Colonic mucosa (tissue), 4 donors: ENCODE measurements at regions not wholly inside any gene's neighbourhood (a gene's known extent, or its start where the extent isn't known, plus 50 kb on each side); places are given as distances from the start of the nearest gene placed in this dataset.
"Not testable (repeated sequence)": the region's sequence is repeated elsewhere in the genome, so short reads cannot be mapped to it uniquely, and the experiment has no call there.

Experiments used
- DNase-seq: peaks from one replicate; pipeline ENCODE4 v3.0.0-alpha.2; 2020
- H3K27ac ChIP-seq: fragments of 200-600 bp; one replicate; pipeline ENCODE4 v1.8.0; 2021
- H3K27me3 ChIP-seq: fragments of 200-600 bp; one replicate; pipeline ENCODE4 v1.8.0; 2021
- H3K36me3 ChIP-seq: fragments of 200-600 bp; one replicate; pipeline ENCODE4 v1.8.0; 2021
- H3K4me1 ChIP-seq: fragments of 200-600 bp; one replicate; pipeline ENCODE4 v1.8.0; 2021; ENCODE audit warnings: mild to moderate bottlenecking
- H3K4me3 ChIP-seq: fragments of 200-600 bp; one replicate; pipeline ENCODE4 v1.8.0; 2021
- H3K9ac ChIP-seq, 2 donors: one replicate each; pipeline ENCODE4 v1.7.0; 2013; ENCODE audit warnings: control low read depth in 2 of 2, low read depth in 2 of 2, low read length in 2 of 2
- H3K9me3 ChIP-seq: fragments of 200-600 bp; one replicate; pipeline ENCODE4 v1.8.0; 2021
- CTCF ChIP-seq: fragments of 200-600 bp; IDR thresholded peaks from one replicate; pipeline ENCODE4 v1.8.0; 2022; ENCODE audit warnings: antibody characterized with exemption, mild to moderate bottlenecking
- intact Hi-C: fragments of 100-400 bp; cut with DNase I; formaldehyde crosslinking; loops from one replicate; pipeline ENCODE4 v1.14.1; 2022
- donor health status: healthy.
- donor health status: DM: no; HTN: no; CAD: no.
- donor health status: DM: no; HTN: no; CAD: no.

- Histone ChIP-seq H3K27ac (no peak overlapping the region), H3K4me3 (no peak overlapping the region), H3K36me3 (no peaks in the 10 kb centered on the region), H3K9me3 (no peaks in the 10 kb centered on the region), H3K27me3 (no peaks in the 10 kb centered on the region), H3K9ac (no peak overlapping the region), H3K4me1 (no peaks in the 10 kb centered on the region)
- DNase-seq = no peak
- TF ChIP-seq CTCF = no peak
- intact Hi-C loops = no loop called here
Observed at GRCh38 chr2:138269765-138270164, 231.8 kb upstream of the SPOPL start.

GRCh38 chr2:138271467-138271866, 230.1 kb upstream of the SPOPL start:
- no peaks in the 10 kb centered on the region for H3K4me1 ChIP-seq
- no peak for DNase-seq
- no peaks in the 10 kb centered on the region for H3K27me3 ChIP-seq
- no peak for TF ChIP-seq CTCF
- intact Hi-C loops = no loop called here
- no peak overlapping the region for H3K4me3 ChIP-seq
- no peak overlapping the region for H3K9ac ChIP-seq
- no peaks in the 10 kb centered on the region for H3K9me3 ChIP-seq
- no peaks in the 10 kb centered on the region for H3K36me3 ChIP-seq
- H3K27ac ChIP-seq = no peak overlapping the region

- H3K27ac ChIP-seq = no peak overlapping the region
- H3K36me3 ChIP-seq = no peaks in the 10 kb centered on the region
- H3K4me3 ChIP-seq = no peak overlapping the region
- no peaks in the 10 kb centered on the region for H3K4me1 ChIP-seq
- H3K9me3 ChIP-seq = no peaks in the 10 kb centered on the region
- intact Hi-C loops = no loop called here
- no peak for DNase-seq
- TF ChIP-seq CTCF = no peak
- H3K9ac ChIP-seq = no peak overlapping the region
- H3K27me3 ChIP-seq = no peaks in the 10 kb centered on the region
Observed at GRCh38 chr2:138272524-138273195, 228.9 kb upstream of the SPOPL start.

DNA sequence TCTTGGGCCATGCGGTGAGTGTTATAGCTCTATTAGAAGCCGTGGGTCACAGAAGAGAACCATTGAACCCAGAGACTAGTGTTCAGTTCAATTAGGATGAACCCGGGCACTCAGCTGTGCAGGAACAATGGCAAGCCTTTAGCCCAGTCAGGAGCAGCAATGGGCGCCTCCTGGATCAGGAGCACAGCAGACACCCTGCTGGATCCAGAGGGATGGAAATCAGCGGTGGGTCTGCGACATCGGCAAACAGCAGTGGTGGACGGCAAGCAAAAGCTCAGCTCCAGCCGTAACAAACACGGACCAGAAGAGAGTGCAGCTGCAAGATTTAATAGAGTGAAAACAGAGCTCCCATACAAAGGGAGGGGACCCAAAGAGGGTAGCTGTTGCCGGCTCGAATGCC, 228.3 kb upstream of the SPOPL start:
- DNase-seq, H3K9me3 ChIP-seq, H3K36me3 ChIP-seq, H3K27ac ChIP-seq, H3K4me3 ChIP-seq, H3K27me3 ChIP-seq, intact Hi-C loops, H3K4me1 ChIP-seq, H3K9ac ChIP-seq: not testable (repeated sequence)

DNA sequence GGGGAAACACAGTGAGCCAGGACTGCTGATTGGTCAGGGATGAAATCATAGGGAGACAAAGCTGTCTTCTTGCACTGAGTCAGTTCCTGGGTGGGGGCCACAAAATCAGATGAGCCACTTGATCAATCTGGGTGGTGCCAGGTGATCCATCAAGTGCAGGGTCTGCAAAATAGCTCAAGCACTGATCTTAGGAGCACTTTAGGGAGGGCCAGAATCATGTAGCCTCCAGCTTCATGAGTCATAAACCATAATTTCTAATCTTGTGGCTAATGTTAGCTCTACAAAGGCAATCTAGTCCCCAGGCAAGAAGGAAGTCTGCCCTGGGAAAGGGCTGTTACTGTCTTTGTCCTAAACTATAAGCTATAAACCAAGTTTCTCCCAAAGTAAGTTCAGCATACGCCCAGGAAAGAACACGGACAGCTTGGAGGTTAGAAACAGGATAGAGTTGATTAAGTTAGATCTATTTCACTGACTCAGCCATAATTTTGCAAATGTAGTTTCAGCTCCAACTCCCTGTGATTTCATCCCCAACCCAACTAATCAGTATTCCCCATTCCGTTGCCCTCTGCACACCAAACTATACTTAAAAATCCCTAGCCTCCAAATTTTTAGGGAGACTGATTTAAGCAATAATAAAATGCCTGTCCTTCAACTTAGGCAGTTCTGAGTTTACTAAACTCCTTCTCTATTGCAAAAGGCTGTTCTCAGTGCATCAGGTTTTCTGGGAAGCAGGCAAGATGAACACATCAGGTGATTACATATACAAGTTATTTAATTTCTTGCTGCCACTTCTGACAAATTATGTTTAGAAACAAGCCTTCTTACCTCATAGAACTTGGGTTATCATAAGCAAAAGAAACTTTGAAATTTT, 226.9 kb upstream of the SPOPL start:
- Histone ChIP-seq H3K9ac (peak overlapping the region; percentile 8 to 63), H3K27me3 (no peaks in the 10 kb centered on the region), H3K36me3 (no peaks in the 10 kb centered on the region), H3K4me1 (no peaks in the 10 kb centered on the region), H3K4me3 (no peak overlapping the region), H3K27ac (peak overlapping the region; percentile 80), H3K9me3 (no peaks in the 10 kb centered on the region)
- TF ChIP-seq CTCF = no peak
- intact Hi-C loops = no loop called here
- peak; percentile 47 for DNase-seq

- intact Hi-C loops = no loop called here
- H3K9ac ChIP-seq = peak overlapping the region in 1 of 2 donors; percentile 63
- no peak for TF ChIP-seq CTCF
- H3K27me3 ChIP-seq = no peaks in the 10 kb centered on the region
- no peaks in the 10 kb centered on the region for H3K9me3 ChIP-seq
- H3K4me1 ChIP-seq = no peaks in the 10 kb centered on the region
- DNase-seq = peak; percentile 53
- no peak overlapping the region for H3K4me3 ChIP-seq
- H3K27ac ChIP-seq = peak overlapping the region; percentile 80
- H3K36me3 ChIP-seq = no peaks in the 10 kb centered on the region
Observed at GRCh38 chr2:138275292-138275690, 226.3 kb upstream of the SPOPL start.
